K562 (cell line): ENCODE measurements at regions not wholly inside any gene's neighbourhood (a gene's known extent, or its start where the extent isn't known, plus 50 kb on each side); places are given as distances from the start of the nearest gene placed in this dataset.

Experiments used
- E2F8 ChIP-seq: fragments of 450-650 bp; IDR thresholded peaks from 2 replicates; pipeline ENCODE4 v1.7.1; 2018; ENCODE audit warnings: mild to moderate bottlenecking, low read depth; ENCODE audit not compliant: partially characterized antibody
- KAT7 ChIP-seq: sonication (generic); formaldehyde crosslinking; IDR thresholded peaks from 2 replicates; pipeline ENCODE4 v1.8.0; 2022; ENCODE audit warnings: missing genetic modification reagents, mild to moderate bottlenecking, borderline replicate concordance
- TF ChIP-seq, protein P1 (sequence below), 2 experiments: fragments of 450-650 bp in 1 of 2; sonication (generic) in 1 of 2; formaldehyde crosslinking in 1 of 2; IDR thresholded peaks; 2 replicates each; pipeline versions ENCODE4 v1.7.1 to v1.9.0; 2016 to 2022; ENCODE audit warnings: inconsistent platforms in 1 of 2, mild to moderate bottlenecking in 1 of 2, missing genetic modification reagents in 1 of 2
- TF ChIP-seq, protein P2 (sequence below): fragments of 250-450 bp; sonication (Bioruptor Pico); IDR thresholded peaks from 2 replicates; pipeline ENCODE4 v1.6.1; 2021; ENCODE audit warnings: mild to moderate bottlenecking

GRCh38 chr9:73243078-73243477 lies 91.4 kb downstream of the ANXA1 start (continued):
- TF ChIP-seq, protein P1, sequence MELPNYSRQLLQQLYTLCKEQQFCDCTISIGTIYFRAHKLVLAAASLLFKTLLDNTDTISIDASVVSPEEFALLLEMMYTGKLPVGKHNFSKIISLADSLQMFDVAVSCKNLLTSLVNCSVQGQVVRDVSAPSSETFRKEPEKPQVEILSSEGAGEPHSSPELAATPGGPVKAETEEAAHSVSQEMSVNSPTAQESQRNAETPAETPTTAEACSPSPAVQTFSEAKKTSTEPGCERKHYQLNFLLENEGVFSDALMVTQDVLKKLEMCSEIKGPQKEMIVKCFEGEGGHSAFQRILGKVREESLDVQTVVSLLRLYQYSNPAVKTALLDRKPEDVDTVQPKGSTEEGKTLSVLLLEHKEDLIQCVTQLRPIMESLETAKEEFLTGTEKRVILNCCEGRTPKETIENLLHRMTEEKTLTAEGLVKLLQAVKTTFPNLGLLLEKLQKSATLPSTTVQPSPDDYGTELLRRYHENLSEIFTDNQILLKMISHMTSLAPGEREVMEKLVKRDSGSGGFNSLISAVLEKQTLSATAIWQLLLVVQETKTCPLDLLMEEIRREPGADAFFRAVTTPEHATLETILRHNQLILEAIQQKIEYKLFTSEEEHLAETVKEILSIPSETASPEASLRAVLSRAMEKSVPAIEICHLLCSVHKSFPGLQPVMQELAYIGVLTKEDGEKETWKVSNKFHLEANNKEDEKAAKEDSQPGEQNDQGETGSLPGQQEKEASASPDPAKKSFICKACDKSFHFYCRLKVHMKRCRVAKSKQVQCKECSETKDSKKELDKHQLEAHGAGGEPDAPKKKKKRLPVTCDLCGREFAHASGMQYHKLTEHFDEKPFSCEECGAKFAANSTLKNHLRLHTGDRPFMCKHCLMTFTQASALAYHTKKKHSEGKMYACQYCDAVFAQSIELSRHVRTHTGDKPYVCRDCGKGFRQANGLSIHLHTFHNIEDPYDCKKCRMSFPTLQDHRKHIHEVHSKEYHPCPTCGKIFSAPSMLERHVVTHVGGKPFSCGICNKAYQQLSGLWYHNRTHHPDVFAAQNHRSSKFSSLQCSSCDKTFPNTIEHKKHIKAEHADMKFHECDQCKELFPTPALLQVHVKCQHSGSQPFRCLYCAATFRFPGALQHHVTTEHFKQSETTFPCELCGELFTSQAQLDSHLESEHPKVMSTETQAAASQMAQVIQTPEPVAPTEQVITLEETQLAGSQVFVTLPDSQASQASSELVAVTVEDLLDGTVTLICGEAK (IDR thresholded peaks at IDR 0.05) = no peak
- TF ChIP-seq, protein P1 (CRISPR knock-in tag; IDR thresholded peaks at IDR 0.05) = no peak
- no peak for TF ChIP-seq KAT7 (CRISPR knock-in tag)
- TF ChIP-seq E2F8 = no peak
- TF ChIP-seq, protein P2, sequence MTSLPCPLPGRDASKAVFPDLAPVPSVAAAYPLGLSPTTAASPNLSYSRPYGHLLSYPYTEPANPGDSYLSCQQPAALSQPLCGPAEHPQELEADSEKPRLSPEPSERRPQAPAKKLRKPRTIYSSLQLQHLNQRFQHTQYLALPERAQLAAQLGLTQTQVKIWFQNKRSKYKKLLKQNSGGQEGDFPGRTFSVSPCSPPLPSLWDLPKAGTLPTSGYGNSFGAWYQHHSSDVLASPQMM (CRISPR knock-in tag) = no peak
